IMR-90 (cell line): ENCODE measurements at regions not wholly inside any gene's neighbourhood (a gene's known extent, or its start where the extent isn't known, plus 50 kb on each side); places are given as distances from the start of the nearest gene placed in this dataset.

Experiments
- ATAC-seq: fragments of 200-7000 bp; cut with Tn5 transposase; 2 replicates; pipeline ENCODE4 v1.9.1; 2020; ENCODE audit warnings: low read depth, mild to moderate bottlenecking, moderate library complexity
- BruUV-seq: library from RNA; stranded (reverse); fragments of 400-500 nt; replicated peaks from 2 replicates; lab custom pipeline; 2021; lab: Mats Ljungman, UMichigan
- CTCF ChIA-PET: fragments of 300-600 bp; formaldehyde crosslinking; extraction: SDS; loops from one replicate; lab custom pipeline; 2021; ENCODE audit warnings: antibody characterized with exemption; lab: Yijun Ruan, JAX
- POLR2A ChIA-PET: fragments of 300-600 bp; sonication (Branson Sonifier 250); formaldehyde crosslinking; loops from one replicate; lab custom pipeline; 2022; ENCODE audit warnings: antibody characterized with exemption; ENCODE audit not compliant: unreplicated experiment; lab: Charles Lee
- DNase-seq: peaks from one replicate; pipeline ENCODE4 v3.0.0; 2013
- H2AFZ ChIP-seq: replicated peaks from 2 replicates; pipeline ENCODE3; 2013; ENCODE audit warnings: low read length, mild to moderate bottlenecking; ENCODE audit not compliant: poor library complexity
- H2AK5ac ChIP-seq: 2 replicates; pipeline ENCODE4 v1.6.1; 2013; ENCODE audit warnings: low read depth, low read length, inconsistent platforms
- H2AK9ac ChIP-seq: replicated peaks from 2 replicates; pipeline ENCODE3; 2013; ENCODE audit warnings: mild to moderate bottlenecking, low read depth, low read length, moderate library complexity; ENCODE audit not compliant: poor library complexity
- H2BK120ac ChIP-seq: 2 replicates; pipeline ENCODE4 v1.6.1; 2013; ENCODE audit warnings: low read depth, low read length, inconsistent platforms
- H2BK15ac ChIP-seq: 3 replicates; pipeline ENCODE4 v1.6.1; 2013; ENCODE audit warnings: low read depth, low read length, inconsistent platforms
- H2BK20ac ChIP-seq: 2 replicates; pipeline ENCODE4 v1.6.1; 2013; ENCODE audit warnings: low read depth, mild to moderate bottlenecking, inconsistent platforms, low read length, moderate library complexity
- H2BK5ac ChIP-seq: 2 replicates; pipeline ENCODE4 v1.6.1; 2013; ENCODE audit warnings: mild to moderate bottlenecking, low read depth, low read length, inconsistent platforms; ENCODE audit not compliant: poor library complexity, severe bottlenecking
- H3K14ac ChIP-seq: replicated peaks from 2 replicates; pipeline ENCODE4 v1.6.1; 2013; ENCODE audit warnings: low read depth, low read length, inconsistent platforms
- H3K18ac ChIP-seq: 2 replicates; pipeline ENCODE4 v1.6.1; 2013; ENCODE audit warnings: low read depth, low read length, control low read depth
- H3K23ac ChIP-seq: 2 replicates; pipeline ENCODE4 v1.6.1; 2013; ENCODE audit warnings: low read depth, low read length, inconsistent platforms
- H3K27ac ChIP-seq: 2 replicates; pipeline ENCODE4 v1.5.1; 2013; ENCODE audit warnings: mild to moderate bottlenecking, control low read depth, low read length; ENCODE audit not compliant: insufficient read depth
- H3K27me3 ChIP-seq: 2 replicates; pipeline ENCODE4 v1.6.1; 2013; ENCODE audit warnings: low read length; ENCODE audit not compliant: control insufficient read depth, insufficient read depth
- H3K36me3 ChIP-seq: 2 replicates; pipeline ENCODE4 v1.6.1; 2013; ENCODE audit warnings: low read length, mixed read lengths; ENCODE audit not compliant: control insufficient read depth, insufficient read depth
- H3K4ac ChIP-seq: 2 replicates; pipeline ENCODE4 v1.6.1; 2013; ENCODE audit warnings: low read depth, low read length, inconsistent platforms
- H3K4me1 ChIP-seq: 2 replicates; pipeline ENCODE4 v1.6.1; 2013; ENCODE audit warnings: low read length, mixed read lengths; ENCODE audit not compliant: control insufficient read depth, insufficient read depth
- H3K4me2 ChIP-seq: 2 replicates; pipeline ENCODE4 v1.6.1; 2013; ENCODE audit warnings: low read depth, mild to moderate bottlenecking, control low read depth, low read length, moderate library complexity
- H3K4me3 ChIP-seq: 2 replicates; pipeline ENCODE4 v1.5.1; 2013; ENCODE audit warnings: low read depth, mild to moderate bottlenecking, control low read depth, low read length, moderate library complexity; ENCODE audit not compliant: insufficient read depth
- H3K56ac ChIP-seq: 2 replicates; pipeline ENCODE4 v1.6.1; 2013; ENCODE audit warnings: low read length, inconsistent platforms; ENCODE audit not compliant: insufficient read depth; ENCODE audit errors: extremely low read depth
- H3K79me1 ChIP-seq, 2 experiments: 2 replicates each; pipeline ENCODE4 v1.6.1; 2013; ENCODE audit warnings: low read length in 2 of 2, inconsistent platforms in 1 of 2, low read depth in 1 of 2
- H3K9ac ChIP-seq: 2 replicates; pipeline ENCODE4 v1.6.1; 2013; ENCODE audit warnings: low read depth, low read length, control low read depth
- H3K9me1 ChIP-seq: 2 replicates; pipeline ENCODE4 v1.6.1; 2013; ENCODE audit warnings: low read length, inconsistent platforms; ENCODE audit not compliant: insufficient read depth
- H3K9me3 ChIP-seq: 2 replicates; pipeline ENCODE4 v1.6.1; 2013; ENCODE audit warnings: low read length; ENCODE audit not compliant: control insufficient read depth, insufficient read depth
- H4K20me1 ChIP-seq: 2 replicates; pipeline ENCODE4 v1.6.1; 2013; ENCODE audit warnings: low read length, inconsistent platforms; ENCODE audit not compliant: insufficient read depth
- H4K5ac ChIP-seq: 2 replicates; pipeline ENCODE4 v1.6.1; 2013; ENCODE audit warnings: mild to moderate bottlenecking, low read depth, low read length, control low read depth
- H4K8ac ChIP-seq, 2 experiments: 2 replicates each; pipeline ENCODE4 v1.6.1; 2013; ENCODE audit warnings: low read depth in 2 of 2, low read length in 2 of 2, control low read depth in 1 of 2, inconsistent platforms in 1 of 2
- H4K91ac ChIP-seq: 2 replicates; pipeline ENCODE4 v1.6.1; 2013; ENCODE audit warnings: low read depth, low read length, inconsistent platforms; ENCODE audit not compliant: insufficient read depth
- CEBPB ChIP-seq: IDR thresholded peaks from 2 replicates; pipeline ENCODE4 v1.6.1; 2012; ENCODE audit warnings: low read depth, low read length, improper control_type of control experiment
- ELK1 ChIP-seq: fragments of 150-350 bp; IDR thresholded peaks from 2 replicates; pipeline ENCODE4 v1.6.1; 2016; ENCODE audit warnings: low read depth, mild to moderate bottlenecking, low read length, moderate library complexity, borderline replicate concordance
- MAFK ChIP-seq: IDR thresholded peaks from 2 replicates; pipeline ENCODE4 v1.6.1; 2012; ENCODE audit warnings: low read depth, low read length, improper control_type of control experiment
- RAD21 ChIP-seq: IDR thresholded peaks from 2 replicates; pipeline ENCODE4 v1.6.1; 2012; ENCODE audit warnings: low read length, improper control_type of control experiment
- RCOR1 ChIP-seq: IDR thresholded peaks from 2 replicates; pipeline ENCODE4 v1.6.1; 2012; ENCODE audit warnings: mild to moderate bottlenecking, low read length, improper control_type of control experiment; ENCODE audit not compliant: insufficient replicate concordance
- RFX5 ChIP-seq: IDR thresholded peaks from 2 replicates; pipeline ENCODE4 v1.8.0; 2012; ENCODE audit warnings: low read depth, mild to moderate bottlenecking, low read length, moderate library complexity
- SMC3 ChIP-seq: fragments of 150-350 bp; IDR thresholded peaks from 2 replicates; pipeline ENCODE4 v1.6.1; 2016; ENCODE audit warnings: low read depth, mild to moderate bottlenecking, antibody characterized with exemption, low read length, moderate library complexity
- WGBS, 2 experiments: methylation state at CpG; one replicate each; pipeline versions ENCODE4 v1.1.5 to v1.1.7; 2013; ENCODE audit warnings: missing lambda C conversion rate in 2 of 2; ENCODE audit not compliant: insufficient read length in 1 of 2; ENCODE audit errors: extremely low coverage in 2 of 2; 5-methylcytosine and 5-hydroxymethylcytosine counted together
- dilution Hi-C: fragments of 300-500 bp; cut with HindIII; formaldehyde crosslinking; loops from one replicate; pipeline ENCODE4 v1.14.3; 2018; ENCODE audit warnings: low sequenced_read_pairs; ENCODE audit not compliant: unreplicated experiment
- in situ Hi-C: fragments of 300-500 bp; cut with MboI; formaldehyde crosslinking; loops from 3 replicates; pipeline ENCODE4 v1.14.3; 2019; ENCODE audit warnings: low sequenced_read_pairs, inconsistent platforms, mixed read lengths
- intact Hi-C: fragments of 100-400 bp; cut with micrococcal nuclease; formaldehyde crosslinking; loops from 2 replicates; pipeline ENCODE4 v1.10.0; 2022
- TF ChIP-seq, protein P1 (sequence below): conservative IDR thresholded peaks from 2 replicates; pipeline ENCODE4 v1.5.1; 2012; ENCODE audit warnings: mild to moderate bottlenecking, low read depth, low read length, improper control_type of control experiment

DNA sequence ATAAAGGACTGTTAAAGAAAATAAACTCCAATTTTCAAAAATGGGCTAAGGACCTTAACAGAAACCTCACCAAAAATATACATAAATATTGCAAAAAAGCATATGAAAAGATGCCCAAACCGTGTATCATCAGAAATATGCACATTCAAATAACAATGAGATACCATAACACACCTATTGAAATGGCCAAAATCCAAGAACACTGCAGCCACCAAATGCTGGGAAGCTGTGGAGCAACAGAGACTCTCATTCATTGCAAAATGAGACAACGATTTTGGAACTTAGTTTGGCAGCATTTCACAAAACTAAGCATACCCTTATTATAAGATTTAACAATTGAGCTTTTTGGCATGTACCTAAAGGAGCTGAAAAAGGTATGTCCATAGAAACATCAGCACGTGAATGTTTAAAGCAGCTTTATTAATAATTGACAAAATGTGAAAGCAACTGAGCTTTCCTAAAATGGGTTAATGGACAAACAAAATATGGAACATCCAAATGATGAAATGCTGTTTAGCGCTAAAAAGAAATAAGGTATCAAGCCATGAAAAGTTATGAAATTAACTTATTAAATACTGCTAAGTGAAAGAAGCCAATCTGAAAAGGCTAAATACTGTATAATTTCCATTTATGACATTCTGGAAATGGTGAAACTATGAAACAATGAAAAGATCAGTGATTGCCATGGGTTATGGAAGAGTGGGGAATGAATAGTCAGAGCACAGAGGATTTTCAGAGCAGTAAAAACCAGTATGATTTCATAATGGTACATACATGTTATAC is 592.6 kb upstream of the ADGRB3 start:
- no peak overlapping the region for H3K27ac ChIP-seq
- no peak overlapping the region for H2BK120ac ChIP-seq
- no peak overlapping the region for H3K56ac ChIP-seq
- no peak overlapping the region for H2AK5ac ChIP-seq
- in situ Hi-C loops (no loop called here), intact Hi-C loops (no loop called here), dilution Hi-C loops (no loop called here)
- H3K23ac ChIP-seq = no peak overlapping the region
- no peak overlapping the region for H4K8ac ChIP-seq
- no peak overlapping the region for H3K4ac ChIP-seq
- no peak overlapping the region for H3K18ac ChIP-seq
- H4K5ac ChIP-seq = no peak overlapping the region
- no CpG with 5 or more reads among the region's 4 CpGs for WGBS, 2 experiments
- H2BK15ac ChIP-seq = no peak overlapping the region
- ATAC-seq = no peak
- H3K14ac ChIP-seq = no peak overlapping the region
- CTCF ChIA-PET = no interaction called here
- H2BK20ac ChIP-seq = no peak overlapping the region
- BruUV-seq = no TSS peak
- peaks cover 4% of the 10 kb centered on the region for H3K9me3 ChIP-seq
- no peak for DNase-seq
- no peaks in the 10 kb centered on the region for H3K9me1 ChIP-seq
- no peak overlapping the region for H2AFZ ChIP-seq
- no peak overlapping the region for H2BK5ac ChIP-seq
- H2AK9ac ChIP-seq = no peak overlapping the region
- H3K79me1 ChIP-seq = no peaks in the 10 kb centered on the region
- H3K4me1 ChIP-seq = no peaks in the 10 kb centered on the region
- no peak overlapping the region for H4K91ac ChIP-seq
- no peak overlapping the region for H3K9ac ChIP-seq
- no peaks in the 10 kb centered on the region for H3K27me3 ChIP-seq
- H4K20me1 ChIP-seq = no peaks in the 10 kb centered on the region
- H3K4me3 ChIP-seq = no peak overlapping the region
- TF ChIP-seq SMC3 (no peak), MAFK (no peak), RFX5 (no peak), RCOR1 (no peak), CEBPB (no peak), ELK1 (no peak), RAD21 (no peak)
- TF ChIP-seq, protein P1, sequence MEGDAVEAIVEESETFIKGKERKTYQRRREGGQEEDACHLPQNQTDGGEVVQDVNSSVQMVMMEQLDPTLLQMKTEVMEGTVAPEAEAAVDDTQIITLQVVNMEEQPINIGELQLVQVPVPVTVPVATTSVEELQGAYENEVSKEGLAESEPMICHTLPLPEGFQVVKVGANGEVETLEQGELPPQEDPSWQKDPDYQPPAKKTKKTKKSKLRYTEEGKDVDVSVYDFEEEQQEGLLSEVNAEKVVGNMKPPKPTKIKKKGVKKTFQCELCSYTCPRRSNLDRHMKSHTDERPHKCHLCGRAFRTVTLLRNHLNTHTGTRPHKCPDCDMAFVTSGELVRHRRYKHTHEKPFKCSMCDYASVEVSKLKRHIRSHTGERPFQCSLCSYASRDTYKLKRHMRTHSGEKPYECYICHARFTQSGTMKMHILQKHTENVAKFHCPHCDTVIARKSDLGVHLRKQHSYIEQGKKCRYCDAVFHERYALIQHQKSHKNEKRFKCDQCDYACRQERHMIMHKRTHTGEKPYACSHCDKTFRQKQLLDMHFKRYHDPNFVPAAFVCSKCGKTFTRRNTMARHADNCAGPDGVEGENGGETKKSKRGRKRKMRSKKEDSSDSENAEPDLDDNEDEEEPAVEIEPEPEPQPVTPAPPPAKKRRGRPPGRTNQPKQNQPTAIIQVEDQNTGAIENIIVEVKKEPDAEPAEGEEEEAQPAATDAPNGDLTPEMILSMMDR = no peak
- POLR2A ChIA-PET = no interaction called here
- no peak overlapping the region for H3K4me2 ChIP-seq
- H3K36me3 ChIP-seq = no peaks in the 10 kb centered on the region
